NCI-H82 (cell line): ENCODE measurements at regions not wholly inside any gene's neighbourhood (a gene's known extent, or its start where the extent isn't known, plus 50 kb on each side); places are given as distances from the start of the nearest gene placed in this dataset.

ENCODE experiments used
- DNase-seq: peaks from one replicate; lab custom pipeline; 2025; lab: John Stamatoyannopoulos, UW

DNA sequence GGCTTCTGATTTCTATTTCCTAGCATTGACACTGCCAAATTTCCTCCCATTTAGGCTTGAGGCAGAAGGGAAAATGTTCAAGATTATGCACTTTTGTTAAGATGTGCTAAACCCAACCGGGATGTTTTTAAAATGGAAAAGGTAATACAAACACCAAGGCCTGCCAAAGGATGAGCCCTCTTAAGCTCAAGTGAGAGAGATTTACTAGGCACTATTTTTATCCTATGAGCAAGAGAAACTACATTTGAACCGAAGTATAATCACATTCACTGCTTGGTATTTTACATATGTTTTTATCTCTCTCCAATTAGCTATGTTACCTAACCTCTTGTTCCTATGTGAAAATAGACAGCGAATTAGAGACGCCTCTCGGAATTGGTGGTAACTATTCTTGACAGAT is 295.8 kb downstream of the GABRB3 start:
- DNase-seq: no peak

DNA sequence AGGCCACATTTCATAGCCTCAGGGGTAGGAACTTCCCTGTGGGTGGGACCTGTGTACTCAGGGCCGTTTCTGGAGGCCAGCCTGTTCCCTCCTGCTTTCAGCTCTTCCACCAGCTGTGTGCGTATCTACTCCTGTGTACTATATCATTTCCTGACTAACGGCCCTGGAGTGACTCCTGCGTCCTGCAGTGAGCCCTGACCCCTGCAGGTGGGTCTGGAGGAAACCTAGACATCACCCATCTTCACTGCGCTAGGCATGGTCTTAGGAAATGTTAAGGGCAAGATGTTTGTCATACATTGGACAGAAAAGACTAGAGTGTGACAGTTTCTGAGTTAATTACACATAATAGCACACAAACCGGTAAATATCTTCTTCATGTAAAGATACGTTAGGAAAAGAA is 297.3 kb downstream of the GABRB3 start:
- DNase-seq: peak; percentile 11

DNA sequence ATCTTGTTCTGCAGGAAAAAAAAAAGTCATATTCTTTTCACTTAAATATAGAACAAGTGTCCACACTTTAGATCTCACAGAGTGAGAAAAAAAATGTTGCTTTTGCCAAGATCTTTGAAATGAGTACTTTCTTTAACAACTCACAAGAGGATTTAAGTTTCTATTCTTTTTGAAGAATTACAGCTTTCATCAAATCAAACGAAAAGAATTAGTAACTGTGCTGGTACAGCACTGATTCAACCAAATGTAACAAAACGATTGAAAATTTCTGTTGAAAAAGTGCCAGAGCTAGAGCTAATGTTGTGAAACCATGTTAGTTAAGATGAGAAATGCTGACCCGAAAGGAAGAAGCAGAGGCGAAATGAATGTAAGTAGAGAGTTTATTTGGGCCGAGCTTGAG is 300.2 kb downstream of the GABRB3 start:
- DNase-seq: no peak

DNA sequence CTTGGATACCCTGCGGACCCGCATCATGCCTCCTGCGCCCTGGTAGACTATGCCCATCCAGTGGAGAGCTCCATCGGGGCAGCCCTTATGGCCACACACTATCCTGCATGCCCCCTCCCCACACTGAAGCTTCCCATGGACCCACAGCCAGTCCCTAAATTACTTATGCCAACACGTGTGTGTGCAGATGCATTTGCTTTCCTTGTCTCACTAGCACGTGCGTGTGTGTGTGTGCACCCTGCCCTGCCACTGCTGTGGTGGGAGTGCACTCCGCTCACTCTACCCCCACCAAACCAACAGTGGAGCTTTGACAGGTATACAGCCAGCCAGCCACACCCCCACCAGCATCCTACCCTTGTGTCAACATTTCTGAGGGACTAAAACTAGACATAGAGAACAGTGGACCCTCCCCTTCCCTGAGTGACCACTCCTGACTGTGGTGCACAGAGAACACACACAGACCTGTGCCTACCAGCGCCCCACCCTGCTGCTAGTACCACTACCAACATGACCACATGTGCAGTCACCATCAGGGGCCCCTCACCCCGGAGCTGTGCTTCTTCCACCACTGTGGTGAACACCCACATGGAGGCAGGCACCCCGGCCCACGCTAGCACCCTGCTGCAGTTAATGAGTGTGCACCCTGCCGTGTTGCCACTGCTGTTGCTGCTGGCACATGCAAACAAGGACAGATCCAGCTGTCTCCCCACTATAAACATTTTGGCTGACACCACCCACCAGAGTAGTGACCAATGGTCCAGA is 310.8 kb downstream of the GABRB3 start:
- DNase-seq: no peak

DNA sequence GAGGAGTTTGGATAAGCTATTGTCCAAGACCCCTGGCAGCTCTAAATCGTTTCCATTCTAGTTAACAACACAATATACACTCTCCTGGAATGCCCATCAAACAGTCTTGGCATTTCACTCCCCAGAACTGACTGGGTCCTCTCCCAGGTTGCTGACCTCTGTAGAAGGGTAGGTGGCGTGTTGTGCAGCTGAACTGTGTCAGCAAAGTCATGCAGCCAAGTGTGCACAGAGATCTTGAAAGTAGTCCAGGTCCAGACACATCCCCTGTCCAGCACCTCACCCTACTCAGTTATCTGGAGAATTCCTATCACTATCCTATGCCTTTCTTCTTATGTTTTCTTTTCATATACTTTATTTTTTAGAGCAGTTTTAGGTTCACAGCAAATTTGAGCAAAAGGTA is 312.7 kb downstream of the GABRB3 start:
- DNase-seq: no peak

DNA sequence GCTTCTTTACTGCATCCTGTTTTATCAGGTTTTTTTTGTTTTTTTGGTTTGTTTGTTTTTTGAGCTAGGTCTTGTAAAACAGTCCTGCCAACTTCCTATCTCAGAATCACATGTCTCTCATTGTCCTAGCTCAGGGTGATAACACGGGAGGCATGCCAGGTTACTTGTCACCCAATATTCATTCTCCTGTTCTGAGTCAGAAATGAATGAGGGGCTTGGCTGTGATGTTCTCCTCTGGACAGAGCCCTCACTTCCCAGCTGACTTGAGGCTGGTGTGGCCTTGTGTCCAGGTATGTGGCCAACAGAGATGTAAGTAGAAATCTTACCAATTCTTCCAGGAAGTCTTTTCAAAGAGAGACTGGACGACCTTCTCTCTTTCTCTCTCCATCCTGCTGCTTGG is 317.0 kb downstream of the GABRB3 start:
- DNase-seq: no peak

DNA sequence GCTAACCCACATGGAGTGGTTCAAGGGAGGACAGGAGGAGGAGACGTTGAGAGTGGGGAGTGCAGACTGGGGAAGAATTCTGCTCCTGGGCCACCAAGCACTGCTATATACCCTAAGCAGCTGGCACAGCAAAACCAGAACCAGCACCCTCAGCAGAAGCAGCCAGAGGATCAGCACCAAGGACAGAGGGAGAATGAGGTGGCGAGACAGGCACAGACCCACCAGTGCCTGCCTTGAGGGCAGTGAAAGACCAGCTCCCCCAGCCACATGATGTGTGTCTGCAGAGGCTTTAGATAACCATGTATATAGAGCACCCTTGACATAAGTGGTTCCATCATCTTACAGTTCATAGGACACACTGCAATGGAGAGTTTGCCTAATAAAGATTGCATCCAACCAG is 319.0 kb downstream of the GABRB3 start:
- no peak for DNase-seq

DNA sequence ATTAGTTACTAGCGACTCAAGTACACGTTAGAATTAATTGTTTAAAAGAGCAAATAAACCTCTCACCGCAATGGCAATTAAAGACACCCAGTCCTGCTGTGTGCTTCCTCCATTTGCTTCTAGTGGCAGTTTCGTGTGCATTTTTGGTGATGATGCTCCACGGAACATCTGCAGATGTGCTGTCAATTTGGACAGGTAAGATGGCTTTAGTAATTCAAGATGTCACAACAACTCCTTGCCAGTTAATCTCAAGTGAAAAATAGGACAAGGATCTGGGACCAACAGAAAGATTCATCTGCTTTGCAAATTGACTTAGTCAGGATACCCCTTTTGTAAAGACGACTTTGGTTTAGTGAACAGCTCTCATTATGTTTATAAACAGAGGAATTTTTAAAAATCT is 320.9 kb downstream of the GABRB3 start:
- no peak for DNase-seq

DNA sequence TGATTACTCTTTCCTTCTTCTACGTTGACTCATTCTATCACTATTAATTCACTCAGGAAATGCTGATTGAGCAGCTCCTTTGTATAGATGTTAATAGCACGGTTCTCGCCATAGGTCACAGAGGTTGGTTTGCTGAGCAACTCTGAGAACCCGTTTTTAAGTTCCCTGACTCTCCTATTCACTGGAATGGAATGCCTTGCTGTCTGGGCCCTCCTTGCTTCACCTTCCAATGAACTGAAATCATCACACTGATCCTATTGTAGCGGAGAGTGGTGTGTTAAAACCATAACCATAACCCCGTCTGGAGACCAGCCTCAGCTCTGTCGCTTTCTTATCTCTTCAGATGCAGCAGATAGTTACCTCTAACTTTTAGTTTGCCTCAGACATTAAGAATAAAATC is 323.6 kb downstream of the GABRB3 start:
- no peak for DNase-seq

DNA sequence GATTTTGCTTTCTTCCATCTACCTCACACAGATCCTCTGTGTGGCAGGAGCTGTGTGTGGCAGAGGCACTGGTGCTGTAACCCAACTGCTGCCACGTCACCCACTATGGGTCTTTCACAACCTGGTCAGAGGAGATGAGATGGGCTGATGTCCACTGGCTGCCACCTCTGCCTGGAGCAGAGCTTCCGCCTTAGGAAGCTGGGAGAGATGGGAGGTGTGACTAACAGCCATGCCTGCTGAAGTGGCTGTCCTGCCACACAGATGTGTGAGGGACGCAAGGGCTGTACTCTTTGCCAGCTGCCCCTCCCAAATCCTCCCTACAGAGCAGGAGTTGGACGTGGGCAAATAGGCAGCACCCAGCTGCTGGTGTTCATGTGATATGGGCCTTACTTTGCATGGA is 329.5 kb downstream of the GABRB3 start:
- DNase-seq: no peak

DNA sequence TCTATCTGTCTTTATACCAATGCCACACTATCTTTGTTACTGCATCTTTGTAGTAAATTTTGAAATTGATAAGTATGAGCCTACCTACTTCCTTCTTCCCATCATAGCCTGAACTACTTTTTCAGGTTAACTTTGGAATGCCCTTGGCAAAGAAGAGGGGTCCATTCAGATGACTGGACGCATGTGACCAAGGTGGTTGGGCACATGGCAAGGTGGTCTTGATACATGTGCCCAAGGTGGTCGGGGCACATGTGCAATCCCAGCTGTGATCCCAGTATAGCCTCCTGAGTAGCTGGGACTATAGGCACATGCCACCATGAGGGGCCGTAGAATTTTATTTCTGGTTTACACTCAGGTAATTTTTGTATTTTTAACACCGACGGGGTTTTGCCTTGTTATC is 330.2 kb downstream of the GABRB3 start:
- DNase-seq: no peak

DNA sequence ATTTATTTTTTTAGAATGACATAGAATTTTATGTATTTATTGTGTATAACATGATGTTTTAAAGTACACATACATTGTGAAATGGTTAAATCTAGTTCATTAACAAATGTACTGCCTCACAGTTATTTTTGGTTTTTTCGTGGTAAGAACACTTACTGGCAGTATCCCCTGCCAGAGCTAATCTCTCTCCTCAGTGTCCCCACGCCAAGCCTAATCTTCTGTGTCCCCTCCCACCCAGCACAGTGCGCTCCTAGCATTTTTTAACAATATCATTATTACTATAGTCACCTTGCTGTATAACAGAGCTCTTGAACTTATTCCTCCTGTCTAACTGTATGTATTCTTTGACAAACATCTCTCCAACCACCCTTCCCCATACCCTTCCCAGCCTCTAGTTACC is 333.2 kb downstream of the GABRB3 start:
- DNase-seq: no peak

DNA sequence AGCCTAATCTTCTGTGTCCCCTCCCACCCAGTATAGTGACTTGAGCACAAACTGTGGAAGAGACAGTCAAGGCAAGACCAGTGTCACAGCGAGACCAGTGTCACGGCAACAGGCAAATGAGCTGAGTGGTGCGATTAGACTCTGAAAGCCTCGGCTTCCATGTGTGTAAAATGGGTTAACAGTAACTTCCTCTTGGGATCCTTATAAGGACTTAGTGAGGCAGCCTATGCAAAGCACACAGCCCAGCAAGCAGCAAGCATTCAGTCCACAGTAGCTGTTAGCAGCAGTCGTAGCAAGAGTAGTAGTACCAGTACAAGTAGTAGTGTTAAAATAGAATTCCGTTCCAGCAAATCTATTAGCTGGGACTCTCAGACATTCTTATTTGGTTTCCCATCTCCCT is 334.1 kb downstream of the GABRB3 start:
- no peak for DNase-seq

DNA sequence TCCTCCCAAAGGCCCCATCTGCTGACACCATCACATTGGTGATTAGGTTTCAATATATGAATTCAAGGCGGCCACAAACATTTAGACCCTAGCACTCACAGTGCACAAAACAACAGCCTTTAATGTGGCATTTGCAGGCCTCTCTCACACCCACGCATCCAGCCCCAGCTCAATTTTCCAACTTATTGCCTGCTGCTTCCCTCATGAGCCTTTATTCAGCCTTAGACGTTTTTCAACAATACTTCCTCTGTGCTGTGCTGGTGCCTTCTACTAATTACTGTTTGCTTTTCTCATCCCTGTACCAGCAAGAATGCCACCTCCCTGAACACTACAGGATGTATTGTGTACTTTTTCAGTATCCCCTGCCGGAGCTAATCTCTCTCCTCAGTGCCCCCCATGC is 334.6 kb downstream of the GABRB3 start:
- peak; percentile 20 for DNase-seq

DNA sequence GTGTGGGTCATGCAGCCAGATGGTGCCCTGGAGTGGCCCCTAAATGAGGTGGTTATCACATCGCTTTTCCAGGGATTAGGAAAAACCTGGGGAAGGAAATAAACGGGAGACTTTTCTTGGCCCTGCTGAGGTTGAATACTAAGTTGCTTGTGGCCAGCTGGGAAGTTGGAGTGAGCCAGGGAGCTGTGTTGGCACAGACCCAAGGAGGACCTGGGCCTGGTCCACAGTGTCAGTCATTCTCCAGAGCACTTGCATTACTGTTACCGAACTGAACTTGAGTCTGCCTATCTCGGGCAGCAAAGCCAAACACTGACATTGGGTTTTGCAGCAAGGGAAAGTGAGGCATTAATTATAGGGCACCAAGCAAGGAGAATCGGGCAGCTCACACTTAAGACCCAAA is 339.0 kb downstream of the GABRB3 start:
- DNase-seq: peak; percentile 44

DNA sequence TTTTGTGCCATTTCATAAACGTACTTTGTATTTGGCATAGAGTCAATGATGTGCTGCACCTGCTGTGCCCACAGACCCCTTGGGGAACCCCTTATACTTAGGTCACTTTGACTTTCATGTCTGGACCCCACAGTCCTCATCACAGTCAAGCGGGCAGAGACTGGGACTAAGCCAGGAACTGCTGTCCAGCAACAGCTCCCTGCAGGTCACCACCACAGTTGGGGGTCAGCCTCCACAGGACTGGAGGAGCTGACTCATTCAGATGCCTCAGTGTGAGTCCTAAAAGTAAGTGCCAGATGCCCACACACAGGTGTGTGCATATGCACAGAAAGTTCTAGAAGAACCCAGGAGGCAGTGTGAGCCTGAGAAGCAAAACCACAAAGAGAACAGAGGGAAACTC is 339.8 kb downstream of the GABRB3 start:
- no peak for DNase-seq

DNA sequence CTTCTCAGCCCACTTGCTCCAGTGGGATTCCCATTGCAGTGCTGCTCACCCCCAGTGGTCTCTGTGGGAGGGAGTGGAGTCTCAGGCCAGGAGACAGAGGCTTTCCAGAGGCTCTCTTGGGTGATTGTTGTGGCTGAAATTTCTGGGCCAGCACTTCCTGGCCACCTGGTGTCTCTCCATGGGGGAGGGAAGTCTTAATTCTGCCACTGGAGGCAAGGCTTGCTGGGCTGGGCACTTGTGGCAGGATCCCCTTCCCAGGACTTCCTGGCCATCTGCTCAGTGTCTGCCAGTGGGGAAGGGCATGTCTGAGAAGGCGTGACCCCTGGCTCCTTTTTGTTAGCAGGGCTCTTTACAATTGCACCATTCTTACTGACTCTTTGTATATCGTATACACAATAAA is 351.8 kb downstream of the GABRB3 start:
- DNase-seq: peak; percentile 58

DNA sequence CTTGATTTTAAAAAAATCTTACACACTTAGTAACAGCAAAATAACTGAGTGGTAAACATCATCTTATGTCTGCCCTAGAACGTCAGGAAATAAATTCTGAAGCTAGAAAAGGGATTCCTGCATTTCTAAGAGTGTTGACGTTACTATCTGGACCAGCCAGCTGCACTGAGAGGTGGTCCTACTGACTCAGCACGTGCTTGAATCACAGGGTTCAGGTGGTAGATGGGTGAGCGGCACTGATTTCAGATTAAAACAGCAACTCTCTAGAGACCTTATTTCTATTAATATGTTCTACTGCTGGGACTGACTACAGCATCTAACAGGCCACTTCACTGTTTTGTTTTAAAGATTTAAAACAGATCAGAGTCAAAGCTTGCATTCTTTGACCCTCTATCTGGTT is 377.2 kb downstream of the GABRB3 start:
- no peak for DNase-seq

DNA sequence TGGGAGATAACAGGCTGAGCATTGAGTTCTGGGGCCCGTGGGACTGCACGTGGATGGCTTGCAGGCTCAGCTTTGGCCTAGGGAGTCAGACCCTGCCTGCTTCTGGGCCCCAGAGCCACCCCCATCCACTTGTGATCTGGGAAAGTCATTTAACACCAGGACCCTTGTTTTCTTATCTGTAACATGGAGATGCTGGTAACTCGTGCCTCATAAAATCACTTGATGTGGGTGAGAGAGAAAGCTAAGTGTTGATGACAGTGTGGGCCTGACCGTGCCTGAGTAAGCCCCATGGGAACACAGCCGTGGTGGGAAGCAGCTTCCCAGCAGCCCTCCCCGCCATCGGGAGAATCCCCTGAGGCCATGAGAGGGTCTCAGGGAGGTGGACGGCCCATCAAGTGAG is 378.1 kb downstream of the GABRB3 start:
- peak; percentile 29 for DNase-seq

DNA sequence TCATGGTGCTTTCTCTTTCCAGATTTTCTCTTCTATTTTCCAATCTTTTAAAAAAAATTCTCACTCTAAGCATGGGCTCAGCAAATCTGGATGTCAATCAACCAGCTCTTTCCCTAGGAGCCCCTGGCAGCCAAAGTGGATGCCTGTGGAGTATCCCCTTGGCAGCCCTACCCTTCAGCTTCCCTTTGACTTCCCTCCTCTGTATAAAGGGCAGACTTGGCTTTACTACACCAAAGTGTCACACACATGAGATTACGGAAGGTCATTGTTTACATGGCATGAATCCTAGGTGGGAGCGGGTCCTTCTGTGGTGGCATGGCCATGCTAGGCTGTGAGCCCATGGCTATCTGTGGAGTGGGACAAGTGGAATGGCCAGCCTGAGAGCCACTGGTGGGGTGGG is 379.9 kb downstream of the GABRB3 start:
- no peak for DNase-seq

DNA sequence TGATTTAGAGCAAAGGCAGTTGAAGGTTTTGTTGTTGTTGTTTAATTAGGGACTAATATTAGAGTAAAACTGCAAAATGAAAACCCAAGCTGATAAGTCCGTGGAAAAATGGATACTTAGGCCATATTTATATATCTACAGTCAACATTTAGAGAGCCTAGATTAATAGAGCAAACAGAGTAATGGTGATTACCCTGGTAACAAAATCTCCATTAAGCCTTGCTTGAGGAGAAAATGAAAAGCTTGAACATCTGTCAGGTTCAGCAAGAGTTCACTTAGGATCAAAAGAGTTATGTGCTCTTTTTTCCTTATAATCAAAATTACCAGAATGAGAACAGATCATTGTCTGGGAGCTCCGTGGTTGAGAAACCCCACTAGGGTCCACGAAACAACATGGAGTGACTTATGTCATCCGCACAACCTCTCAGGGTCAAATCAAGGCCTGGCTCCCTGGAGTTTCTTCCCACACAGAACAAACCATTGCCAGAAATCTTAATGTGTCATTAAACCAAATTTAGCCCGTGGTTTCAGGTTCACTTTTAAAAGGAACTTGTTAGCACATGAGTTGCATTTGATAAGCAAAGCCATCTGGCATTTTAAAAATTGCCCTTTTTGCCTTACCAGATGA is 381.2 kb downstream of the GABRB3 start:
- peak; percentile 24 for DNase-seq

DNA sequence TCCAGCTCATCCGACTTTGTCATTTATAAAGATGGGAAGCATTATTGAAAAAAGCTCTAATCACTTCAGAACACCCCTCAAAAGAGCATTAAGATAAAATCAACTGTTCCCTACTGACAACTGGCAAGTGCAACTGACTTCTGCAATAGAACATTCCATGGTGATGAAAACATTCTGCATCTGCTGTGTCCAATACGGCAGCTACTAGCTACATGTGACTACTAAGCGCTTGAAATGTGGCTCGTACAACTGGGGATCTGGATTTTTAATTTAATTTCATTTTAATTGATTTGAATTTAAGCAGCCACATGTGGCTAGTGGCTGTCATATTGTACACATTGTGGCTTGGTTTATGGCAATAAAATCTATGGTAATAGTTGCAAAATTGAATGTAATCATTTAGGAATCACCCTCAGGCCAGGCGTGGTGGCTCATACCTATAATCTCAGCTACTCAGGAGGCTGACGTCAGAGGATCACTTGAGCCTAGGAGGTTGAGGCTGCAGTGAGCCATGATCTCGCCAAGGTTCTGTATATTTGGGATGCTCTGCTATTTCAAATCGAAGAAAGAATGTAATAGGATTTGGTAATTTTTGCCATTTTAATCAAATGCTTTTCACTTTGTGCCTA is 390.3 kb downstream of the GABRB3 start:
- DNase-seq: no peak

DNA sequence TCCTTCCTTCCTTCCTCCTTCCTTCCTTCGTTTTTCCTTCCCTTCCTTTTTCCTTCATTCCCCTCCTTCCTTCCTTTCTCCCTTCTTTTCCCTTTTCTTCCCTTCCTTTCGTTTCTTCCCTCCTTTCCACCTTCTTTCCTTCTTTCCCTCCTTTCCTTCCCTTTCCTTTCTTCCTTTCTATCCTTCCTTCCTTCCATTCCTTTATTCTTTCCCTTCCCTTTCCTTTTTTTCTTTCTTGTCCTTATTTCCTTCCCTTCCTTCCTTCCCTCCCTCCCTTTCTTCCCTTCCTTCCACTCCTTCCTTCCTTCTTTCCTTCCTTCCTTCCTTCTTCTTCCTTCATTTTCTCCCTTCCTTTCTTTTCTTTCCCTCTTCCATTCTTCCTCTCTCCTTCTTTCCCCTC is 394.6 kb downstream of the GABRB3 start:
- DNase-seq: no peak

DNA sequence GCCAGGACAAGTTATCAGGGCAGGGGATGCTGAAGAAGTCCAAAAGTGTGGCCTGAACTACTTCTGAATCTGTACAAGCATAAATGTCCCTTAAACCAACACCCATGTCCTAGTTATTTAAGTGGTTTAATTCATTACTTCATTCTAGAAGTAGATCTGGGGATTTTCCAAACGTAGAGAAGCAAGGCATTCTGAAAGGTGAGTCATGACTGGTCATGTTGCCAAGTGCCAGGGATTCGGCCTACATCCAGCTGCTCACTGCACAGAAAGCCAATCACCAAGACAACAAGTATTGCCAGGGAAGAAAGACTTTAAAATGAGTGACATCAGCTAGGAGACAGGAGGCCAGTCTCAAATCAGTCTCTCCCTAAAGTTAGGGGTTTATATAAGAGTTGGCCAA is 396.6 kb downstream of the GABRB3 start:
- DNase-seq: no peak
